Suprapubic skin (tissue), 3 donors: ENCODE measurements at regions not wholly inside any gene's neighbourhood (a gene's known extent, or its start where the extent isn't known, plus 50 kb on each side); places are given as distances from the start of the nearest gene placed in this dataset.

ENCODE experiments used
- EP300 ChIP-seq: sonication (generic); formaldehyde crosslinking; IDR thresholded peaks from one replicate; pipeline ENCODE4 v1.6.1; 2017; ENCODE audit warnings: antibody characterized with exemption
- POLR2A ChIP-seq, 2 donors: fragments of 450-650 bp; IDR thresholded peaks; one replicate each; pipeline ENCODE4 v1.6.1; 2017; ENCODE audit warnings: antibody characterized with exemption in 2 of 2, mild to moderate bottlenecking in 2 of 2, moderate library complexity in 2 of 2
- TF ChIP-seq, protein P1 (sequence below), 2 donors: fragments of 200-600 bp in 1 of 2; fragments of 450-650 bp in 1 of 2; sonication (generic) in 1 of 2; IDR thresholded peaks; one replicate each; pipeline ENCODE4 v1.5.1; 2016 to 2019; ENCODE audit warnings: antibody characterized with exemption in 2 of 2, mild to moderate bottlenecking in 1 of 2, moderate library complexity in 1 of 2

GRCh38 chr1:104665300-104665699 is 915.6 kb downstream of the AMY1C start:
- no peak for TF ChIP-seq POLR2A (IDR thresholded peaks at IDR 0.05)
- TF ChIP-seq, protein P1, sequence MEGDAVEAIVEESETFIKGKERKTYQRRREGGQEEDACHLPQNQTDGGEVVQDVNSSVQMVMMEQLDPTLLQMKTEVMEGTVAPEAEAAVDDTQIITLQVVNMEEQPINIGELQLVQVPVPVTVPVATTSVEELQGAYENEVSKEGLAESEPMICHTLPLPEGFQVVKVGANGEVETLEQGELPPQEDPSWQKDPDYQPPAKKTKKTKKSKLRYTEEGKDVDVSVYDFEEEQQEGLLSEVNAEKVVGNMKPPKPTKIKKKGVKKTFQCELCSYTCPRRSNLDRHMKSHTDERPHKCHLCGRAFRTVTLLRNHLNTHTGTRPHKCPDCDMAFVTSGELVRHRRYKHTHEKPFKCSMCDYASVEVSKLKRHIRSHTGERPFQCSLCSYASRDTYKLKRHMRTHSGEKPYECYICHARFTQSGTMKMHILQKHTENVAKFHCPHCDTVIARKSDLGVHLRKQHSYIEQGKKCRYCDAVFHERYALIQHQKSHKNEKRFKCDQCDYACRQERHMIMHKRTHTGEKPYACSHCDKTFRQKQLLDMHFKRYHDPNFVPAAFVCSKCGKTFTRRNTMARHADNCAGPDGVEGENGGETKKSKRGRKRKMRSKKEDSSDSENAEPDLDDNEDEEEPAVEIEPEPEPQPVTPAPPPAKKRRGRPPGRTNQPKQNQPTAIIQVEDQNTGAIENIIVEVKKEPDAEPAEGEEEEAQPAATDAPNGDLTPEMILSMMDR (IDR thresholded peaks at IDR 0.05) = no peak
- TF ChIP-seq EP300 = no peak
